ENCODE measurements at regions not wholly inside any gene's neighbourhood (a gene's known extent, or its start where the extent isn't known, plus 50 kb on each side); places are given as distances from the start of the nearest gene placed in this dataset.

DNA sequence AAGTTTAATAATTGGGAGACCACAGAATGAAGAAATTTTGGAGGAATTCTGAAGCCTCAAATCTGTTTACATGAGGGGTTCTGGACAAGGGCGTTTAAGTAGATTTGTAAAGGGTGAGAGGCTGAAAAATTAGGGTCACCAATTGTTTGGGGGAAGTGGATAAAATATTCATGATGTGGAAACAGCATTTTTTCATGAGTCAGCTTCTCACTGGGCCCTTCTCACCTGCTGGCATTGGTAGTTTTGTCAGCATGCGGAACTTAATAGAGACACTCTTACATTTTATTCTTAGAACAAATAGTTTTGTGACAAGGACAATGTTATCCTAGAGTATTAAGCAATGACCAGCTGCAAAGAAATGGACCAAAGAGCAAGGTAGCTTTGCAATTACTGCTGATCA is 634.4 kb downstream of the LRFN5 start:
- no peak for DNase-seq (ENCODE audit: low read depth in 2 of 2)

DNA sequence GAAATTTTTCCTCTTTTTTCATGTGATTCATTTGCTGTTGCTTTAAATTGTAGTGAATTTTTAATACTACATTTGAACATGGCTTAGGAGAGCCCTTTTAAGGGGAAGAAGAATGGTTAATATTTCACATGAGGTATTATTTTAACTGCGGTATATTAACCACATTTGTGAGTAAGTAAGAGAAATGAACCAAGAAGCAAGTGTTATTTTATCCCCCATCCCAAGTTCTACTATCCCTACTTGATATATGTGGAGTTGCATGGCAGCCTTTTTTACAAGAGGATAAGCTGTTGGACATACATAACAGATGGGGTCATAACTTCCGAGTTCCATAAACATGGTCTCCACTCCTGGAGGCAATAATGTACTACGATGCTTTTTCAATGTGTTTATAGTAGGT is 623.3 kb downstream of the LRFN5 start:
- DNase-seq (ENCODE audit: low read depth in 2 of 2): no peak

DNA sequence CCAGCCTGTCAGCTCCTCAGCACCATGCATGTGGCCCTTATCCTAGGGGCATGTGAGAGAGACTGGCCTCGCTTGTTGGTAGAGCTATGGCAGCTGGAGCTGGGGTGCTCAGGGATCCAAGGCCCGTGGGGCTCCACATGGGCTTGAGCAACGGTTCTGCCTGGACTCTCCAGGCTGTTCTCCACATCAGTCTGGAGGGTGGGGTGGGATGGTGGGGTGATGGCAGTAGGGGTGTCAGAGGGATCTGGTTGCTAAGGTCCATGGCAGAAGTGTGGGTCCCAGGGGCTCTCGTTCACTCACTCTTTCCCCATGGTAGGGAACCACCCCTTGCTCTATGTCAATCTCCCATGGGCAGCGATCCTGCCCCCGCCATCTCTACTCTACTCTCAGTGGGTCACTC is 622.6 kb downstream of the LRFN5 start:
- DNase-seq (ENCODE audit: low read depth in 2 of 2): no peak

DNA sequence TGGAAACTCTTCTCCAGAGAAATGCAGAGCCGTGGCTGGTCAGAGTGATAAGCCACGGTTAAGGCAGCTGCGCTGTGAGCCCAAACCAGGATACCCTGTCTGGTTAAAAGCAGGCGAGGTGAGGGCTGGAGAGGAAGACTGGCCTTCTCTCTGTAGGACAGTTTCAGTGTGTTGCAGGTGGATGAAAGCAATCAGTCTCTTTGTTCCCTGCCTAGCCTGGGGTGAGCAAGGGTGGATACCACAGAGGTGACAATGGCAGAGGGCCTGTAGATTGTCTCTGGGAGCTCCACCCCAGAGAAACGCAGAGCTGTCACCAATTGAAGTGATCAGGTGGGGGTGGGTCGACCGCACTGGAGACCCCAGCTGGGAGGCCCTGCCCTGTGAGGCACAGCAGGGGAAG is 621.9 kb downstream of the LRFN5 start:
- DNase-seq (ENCODE audit: low read depth in 2 of 2): no peak

DNA sequence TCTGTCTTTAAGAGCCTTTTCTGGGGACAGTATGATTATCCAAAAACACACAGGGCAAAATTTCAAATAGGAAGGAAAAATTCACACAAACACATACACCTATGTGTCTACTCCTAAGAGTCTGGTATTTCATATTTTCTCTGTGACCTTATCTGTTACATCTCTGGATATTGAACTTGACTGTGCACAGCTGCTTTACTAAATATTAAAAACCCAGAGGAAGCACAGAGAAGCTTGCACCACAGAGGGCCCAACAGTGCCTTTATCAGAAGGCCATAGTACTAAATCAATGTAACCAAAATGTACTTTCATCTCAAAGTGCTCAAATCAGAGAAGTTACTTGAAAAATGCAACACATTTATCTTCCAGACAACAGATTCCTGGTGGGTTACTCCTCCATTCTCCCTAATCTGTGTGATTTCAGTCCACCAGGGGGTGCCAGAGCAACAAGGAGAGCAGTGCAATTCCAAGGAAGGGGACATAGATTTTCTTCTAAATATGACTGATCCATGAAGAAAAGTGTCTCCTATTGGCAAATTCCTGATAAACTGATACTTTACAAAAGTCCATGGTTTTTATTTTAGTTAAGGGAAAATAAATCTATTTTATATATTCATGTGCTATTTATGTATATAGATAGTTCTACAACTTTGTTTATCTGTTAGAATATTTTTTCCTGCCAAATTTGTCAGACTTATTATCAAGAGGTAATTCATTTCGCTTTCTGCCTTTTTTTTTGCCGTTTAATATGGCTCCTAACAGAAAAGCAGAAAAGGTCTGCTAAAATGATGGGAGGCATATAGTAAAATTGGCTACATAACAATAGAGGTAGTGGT is 617.6 kb downstream of the LRFN5 start:
- peak; percentile 17 to 22 for DNase-seq (ENCODE audit: low read depth in 2 of 2)

DNA sequence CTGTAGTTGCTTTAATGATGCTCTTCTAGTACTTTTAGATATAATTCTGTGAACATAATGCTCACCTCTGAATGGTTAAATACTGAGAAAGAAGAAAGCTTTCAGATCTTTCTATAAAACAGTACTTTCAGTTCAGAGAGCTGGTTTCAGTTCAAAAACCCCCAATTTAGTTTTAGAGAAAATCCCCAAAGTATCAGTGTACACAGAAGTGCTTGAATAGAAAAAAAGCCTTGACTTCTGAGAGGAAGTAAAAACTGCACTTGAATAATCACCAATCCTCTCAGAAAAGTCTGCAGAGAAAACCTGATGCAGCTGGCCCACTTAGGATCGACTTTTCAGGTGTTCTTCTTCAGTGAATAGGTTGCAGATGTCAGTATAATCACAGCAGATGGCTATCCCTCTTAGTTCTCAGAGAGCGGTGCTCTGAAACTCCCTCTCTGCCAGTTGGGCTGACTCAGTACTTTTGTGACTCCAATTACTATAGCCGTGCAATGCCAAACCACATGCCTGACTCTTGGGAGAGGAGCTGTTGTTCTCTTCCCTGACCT is 616.3 kb downstream of the LRFN5 start:
- no peak for DNase-seq (ENCODE audit: low read depth in 2 of 2)

DNA sequence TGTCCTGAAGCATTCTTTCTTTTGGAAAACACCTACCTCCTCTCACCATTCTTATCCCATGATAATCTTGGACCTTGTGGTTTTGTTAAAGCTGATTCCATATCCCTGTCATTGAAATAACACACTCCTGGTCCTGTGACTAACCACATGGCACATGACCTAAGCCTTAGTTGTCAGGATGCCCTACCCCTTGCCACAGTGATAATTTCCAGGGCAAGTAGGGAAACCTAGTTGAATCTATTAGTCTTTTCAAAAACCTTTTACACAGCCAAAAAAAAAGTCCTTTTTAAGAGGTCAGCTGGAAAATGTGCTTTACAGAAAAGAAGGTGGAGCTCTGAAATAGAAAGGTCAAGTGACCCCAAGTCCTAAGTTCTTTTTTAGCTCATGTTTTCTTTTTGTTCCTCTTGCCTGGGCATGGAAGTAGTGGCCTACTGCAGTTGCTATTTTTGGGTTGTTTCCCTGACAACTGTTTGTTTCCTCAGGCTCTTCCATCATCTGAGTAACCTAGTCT is 608.4 kb downstream of the LRFN5 start:
- no peak for DNase-seq (ENCODE audit: low read depth in 2 of 2)

DNA sequence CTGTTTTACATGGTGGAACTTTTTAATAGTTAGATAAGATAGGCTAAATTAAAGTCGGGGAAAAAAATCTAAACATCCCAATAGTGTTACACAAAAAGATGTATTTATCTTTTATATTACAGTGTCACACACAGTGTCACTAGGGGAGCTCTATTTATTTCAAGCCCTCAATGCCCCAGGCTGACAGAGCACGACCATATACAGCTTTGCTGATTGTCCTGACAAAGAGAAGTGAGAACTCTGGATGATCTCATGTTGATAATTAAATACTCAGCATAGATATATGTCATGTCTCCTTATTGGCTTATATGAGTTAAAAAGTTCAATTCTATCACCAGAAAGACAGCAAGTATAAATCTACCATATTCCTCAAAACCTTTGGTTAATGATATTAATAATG is 594.3 kb downstream of the LRFN5 start:
- no peak for DNase-seq (ENCODE audit: low read depth in 2 of 2)

DNA sequence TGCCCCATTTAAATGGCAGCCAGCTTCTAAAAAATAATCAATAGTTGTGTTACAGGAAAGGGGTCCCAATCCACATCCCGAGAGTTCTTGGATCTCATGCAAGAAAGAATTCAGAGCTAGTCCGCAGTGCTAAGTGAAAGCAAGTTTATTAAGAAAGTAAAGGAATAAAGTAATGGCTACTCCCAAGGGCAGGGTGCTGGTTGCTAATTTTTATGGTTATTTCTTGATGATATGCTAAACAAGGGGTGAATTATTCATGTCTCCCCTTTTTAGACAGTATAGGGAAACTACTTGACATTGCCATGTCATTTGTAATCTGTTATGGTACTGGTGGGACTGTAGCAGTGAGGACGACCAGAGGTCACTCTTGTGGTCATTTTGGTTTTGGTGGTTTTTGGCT is 591.3 kb downstream of the LRFN5 start:
- DNase-seq (ENCODE audit: low read depth in 2 of 2): no peak

DNA sequence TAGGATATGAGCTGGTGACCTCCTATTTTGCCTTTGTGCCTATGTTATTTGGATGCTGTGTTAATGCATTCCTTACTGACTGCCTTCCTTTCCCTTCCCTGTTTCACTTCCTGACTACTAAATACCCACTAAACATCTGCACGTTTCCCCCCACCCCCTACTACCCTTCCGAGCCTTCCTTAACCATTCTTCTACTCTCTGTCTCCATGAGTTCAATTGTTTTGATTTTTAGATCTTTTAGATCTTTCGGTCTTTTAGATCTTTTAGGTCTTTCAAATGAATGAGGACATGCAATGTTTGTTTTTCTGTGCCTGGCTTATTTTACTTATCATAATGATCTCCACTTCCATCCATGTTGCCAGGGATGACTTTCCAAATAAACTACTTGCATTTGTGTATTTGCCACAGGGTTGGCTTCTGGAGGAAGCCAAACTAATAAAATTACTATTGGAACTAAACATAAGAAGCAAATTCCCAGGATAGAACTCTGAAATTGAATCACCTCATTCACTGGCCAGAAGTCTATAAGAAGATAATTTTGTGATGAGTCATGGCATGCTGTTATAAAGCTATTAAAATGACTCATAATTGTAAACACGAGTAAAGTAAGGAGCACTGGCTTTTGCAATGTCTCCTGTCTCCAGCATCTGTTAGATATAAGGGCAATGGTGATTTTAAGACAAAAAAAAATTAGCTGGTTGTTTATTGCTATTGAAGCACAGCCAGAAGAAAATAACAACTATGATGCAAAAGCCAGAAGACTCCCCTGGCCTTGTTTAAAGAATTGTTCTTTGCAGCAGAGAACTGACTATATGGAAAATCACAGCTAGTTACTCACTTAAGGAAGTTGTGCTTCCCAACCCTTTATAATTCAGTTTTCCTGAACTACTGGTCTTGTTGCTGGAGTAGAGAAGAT is 586.3 kb downstream of the LRFN5 start:
- no peak for DNase-seq (ENCODE audit: low read depth in 2 of 2)

DNA sequence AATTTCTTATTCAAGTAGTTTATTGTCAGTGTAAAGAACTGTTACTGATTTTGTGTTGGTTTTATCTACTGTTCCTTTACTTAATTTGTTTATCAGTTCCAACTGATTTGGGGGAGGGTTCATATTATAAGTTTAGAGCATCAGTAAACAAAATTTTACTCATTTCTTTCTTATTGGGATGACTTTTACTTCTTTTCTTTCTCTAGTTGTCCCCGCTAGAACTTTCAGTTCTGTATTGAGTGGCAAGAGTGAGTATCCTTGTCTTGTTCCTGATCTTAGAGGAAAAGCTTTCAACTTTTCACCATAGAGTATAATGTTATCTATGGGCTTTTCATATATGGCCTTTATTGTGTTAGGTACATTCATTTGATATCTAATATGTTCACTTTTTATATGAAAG is 584.1 kb downstream of the LRFN5 start:
- DNase-seq (ENCODE audit: low read depth in 2 of 2): no peak

DNA sequence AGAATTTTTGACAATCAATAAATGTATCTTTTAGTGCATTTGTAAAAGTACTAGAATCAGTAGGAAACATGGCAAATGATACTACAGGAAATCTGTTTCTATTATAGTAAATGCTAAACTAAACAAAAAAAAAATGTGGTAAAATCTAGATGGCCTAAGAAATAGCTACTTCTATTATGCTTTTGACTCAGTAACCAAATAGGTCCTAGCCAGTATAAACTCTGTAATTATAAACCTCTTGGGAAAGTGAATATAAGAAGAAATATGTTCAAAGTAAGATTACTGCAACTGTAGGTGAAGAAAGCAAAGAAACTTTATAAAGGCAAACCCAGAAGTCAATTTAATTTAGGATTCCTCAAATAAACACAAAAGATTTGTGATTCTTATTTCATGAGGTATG is 581.2 kb downstream of the LRFN5 start:
- DNase-seq (ENCODE audit: low read depth in 2 of 2): no peak

DNA sequence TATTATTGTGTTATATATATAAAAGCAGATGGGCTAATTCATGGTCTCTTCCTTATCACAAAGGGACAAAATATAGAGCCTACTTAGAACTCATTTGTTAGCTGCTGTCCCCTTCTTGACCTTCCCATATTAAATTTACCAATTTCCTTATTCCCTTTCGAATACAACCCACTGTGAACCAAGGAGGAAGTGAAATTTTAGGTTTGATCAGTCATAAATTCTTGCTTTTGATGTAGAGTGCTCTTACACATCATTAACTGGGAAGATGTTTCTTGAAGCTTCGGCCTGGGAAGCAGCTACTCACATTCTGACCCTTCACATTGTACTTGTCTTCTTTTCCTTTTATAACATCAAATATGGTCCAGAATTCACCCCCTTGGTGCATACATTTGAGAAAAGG is 579.0 kb downstream of the LRFN5 start:
- no peak for DNase-seq (ENCODE audit: low read depth in 2 of 2)

DNA sequence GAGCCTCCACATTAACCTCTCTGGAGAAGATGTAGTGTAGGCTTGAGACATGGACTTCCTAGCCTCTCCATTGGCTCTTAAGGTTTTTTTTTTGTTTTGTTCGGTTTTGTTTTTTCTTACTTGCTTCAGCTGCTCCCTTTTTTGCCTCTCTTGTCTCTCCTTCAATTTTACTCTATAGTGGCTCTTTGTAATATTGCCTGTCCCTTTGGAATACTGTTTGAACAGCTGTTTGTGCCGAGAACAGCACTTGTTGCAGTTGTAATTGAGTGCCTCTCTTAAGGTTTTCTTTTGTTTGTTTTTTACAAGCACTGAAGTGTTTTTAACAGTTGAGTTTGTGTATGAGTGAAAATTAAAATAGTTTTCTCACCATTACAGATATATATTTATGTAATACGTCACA is 567.7 kb downstream of the LRFN5 start:
- DNase-seq (ENCODE audit: low read depth in 2 of 2): no peak

DNA sequence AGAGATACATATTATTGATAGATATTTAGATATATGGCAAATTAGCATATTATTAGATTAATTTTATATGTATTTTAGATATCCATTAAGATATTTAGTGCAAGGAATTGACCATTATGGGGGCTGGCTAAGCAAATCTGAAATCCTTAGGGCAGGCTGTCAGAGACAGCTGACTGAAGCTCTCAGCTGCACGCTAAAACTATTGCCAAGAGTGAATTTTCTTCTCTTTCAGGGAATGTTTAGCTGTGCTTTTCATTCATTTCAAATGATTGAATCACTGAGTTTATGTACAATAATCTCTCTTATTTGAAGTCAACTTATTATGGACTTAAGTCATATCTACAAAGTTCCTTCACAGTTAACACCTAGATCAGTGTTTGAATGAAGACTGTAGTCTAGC is 566.5 kb downstream of the LRFN5 start:
- DNase-seq (ENCODE audit: low read depth in 2 of 2): no peak

DNA sequence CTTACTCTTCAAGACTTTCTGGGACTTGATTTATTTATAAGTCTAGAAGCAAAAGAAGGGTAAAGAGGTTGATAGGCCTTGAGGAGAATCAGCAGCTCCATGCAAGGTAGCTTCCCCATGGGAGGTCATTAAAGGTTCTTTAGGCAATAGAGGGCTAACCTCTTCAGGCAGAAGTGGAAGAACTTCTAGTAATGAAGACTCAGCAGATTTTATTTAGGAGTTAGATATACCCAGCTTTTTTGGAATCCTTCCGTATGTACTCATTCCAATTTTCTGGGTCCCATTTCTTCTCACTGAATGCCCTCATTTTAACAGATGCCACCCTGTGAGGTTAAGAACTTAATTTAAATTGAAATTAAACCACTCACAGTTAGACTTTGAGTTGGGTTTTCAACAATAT is 565.6 kb downstream of the LRFN5 start:
- no peak for DNase-seq (ENCODE audit: low read depth in 2 of 2)

DNA sequence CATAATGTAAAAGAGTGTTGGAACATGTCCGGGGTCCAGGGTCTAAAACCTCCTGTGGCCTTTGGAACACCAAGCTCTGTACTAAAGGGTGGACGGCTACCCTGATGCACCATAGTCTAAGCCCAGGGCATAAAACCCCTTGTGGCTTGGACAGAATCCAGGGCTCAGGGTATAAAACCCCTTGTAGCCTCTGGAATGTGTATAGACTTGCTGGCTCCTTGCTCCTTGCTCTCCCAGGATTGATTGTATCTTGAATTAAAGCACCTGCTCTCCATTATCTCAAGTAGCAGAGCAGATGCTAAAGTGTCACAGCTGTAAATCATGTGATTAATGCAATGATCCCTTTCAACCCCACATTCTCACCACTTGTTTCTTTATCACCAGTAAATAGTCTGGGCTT is 556.5 kb downstream of the LRFN5 start:
- DNase-seq (ENCODE audit: low read depth in 2 of 2): no peak

DNA sequence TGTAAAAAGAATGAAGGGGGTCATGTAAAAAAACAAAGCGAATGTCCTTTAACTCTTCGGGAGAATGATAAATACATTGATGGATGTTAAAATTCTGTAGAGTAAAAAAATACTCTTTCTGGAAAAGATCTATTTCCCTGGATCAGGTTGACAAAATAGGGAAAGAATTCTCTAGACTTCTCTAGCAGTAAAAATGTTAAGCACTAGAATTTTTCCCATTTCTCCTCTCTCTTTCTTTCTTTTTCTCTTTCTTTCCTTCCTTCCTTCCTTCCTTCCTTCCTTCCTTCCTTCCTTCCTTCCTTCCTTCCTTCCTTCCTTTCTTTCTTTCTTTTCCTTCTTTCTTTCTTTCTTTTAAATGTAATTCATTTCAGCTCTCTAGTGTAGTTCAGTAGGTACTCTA is 552.5 kb downstream of the LRFN5 start:
- DNase-seq (ENCODE audit: low read depth in 2 of 2): no peak

DNA sequence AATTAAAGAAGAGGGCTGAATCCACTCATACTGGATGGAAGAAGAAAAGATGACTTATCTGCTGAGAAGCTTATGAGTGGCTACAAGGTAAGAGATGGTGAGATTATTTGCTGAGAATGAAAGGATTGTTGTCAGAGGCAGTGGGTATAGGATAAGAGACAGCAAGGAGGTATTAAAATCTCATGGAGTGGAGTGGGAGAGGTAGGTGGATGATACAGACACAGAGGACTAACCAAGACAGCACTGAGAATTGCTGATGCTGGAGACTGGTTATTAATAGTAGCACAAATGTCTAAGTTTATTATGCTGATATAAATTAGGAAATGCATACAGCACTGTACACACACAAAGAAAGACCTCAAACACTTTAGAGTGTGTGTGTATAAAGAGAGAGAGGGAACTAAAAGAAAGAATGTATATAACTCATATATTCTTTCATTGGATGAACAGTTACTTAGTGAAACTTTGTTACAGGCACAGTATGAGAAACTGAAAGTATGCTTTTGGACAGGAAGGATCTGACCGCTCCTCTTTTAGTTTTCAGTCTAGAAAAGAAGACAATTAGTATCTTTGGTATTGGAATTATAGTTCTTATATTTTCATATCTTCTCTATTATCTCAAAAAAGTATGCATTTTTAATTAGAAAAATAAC is 543.1 kb downstream of the LRFN5 start:
- no peak for DNase-seq (ENCODE audit: low read depth in 2 of 2)

DNA sequence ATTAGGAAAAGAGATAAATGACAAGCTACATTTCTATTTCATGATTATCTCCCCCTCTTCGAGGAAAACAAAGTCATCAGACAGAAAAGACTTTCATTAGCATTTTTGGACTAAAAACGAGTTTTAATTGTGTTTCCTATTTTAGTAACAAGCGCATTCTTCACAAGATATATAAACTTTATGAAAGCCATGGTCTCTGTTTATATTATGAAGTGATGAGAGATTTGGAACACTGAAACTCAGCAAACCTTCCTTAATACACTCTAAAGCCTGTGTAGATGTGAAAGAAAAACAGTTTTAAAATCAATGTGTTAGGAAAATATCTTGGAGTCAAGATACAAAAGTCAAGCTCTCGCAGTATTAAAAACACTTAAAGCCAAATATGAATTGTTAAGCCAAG is 539.1 kb downstream of the LRFN5 start:
- no peak for DNase-seq (ENCODE audit: low read depth in 2 of 2)

DNA sequence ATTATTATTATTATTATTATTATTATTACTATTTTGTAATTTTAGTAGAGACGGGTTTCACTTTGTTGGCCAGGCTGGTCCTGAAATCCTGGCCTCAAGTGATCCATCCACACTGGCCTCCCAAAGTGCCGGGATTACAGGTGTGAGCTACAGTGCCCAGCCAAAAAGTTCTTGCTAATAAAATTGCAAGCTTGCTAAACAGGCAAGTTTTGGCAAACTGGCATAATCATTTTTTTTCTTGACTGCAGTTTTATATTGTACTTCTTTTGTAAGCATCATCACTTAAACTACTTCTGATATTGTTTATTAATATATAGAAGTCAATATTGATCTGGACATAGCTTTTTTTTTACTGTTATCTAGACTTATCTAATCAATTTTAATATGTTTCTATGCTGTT is 536.4 kb downstream of the LRFN5 start:
- no peak for DNase-seq (ENCODE audit: low read depth in 2 of 2)

DNA sequence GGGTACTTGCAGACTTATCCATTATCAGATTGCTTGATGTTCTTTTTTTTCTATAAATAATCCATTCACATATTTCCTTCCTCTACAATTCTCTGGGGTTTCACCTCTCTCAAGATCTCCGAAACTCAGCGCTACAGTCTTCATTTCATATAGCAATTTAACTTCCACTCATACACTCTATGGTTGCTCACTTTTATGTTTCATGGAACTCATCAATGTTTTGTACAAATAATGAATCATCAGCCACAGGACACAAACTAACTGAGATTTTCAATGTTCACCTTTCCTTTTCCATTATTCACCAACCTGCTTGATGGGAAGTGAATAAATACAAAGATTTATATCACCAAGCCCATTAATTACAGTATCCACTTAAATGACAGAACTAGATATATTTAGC is 534.7 kb downstream of the LRFN5 start:
- no peak for DNase-seq (ENCODE audit: low read depth in 2 of 2)

Data from stimulated activated CD4-positive, alpha-beta T cell treated with anti-CD3 and anti-CD28 coated beads, Interleukin-4, amount 100 ng/mL, for 48 hours (primary cell).